ENCODE measurements at regions not wholly inside any gene's neighbourhood (a gene's known extent, or its start where the extent isn't known, plus 50 kb on each side); places are given as distances from the start of the nearest gene placed in this dataset.

- Histone ChIP-seq H3K4me3 (no peak overlapping the region), H3K27ac (ENCODE audit: low read depth in 1 of 2, low read length in 1 of 2) (no peak overlapping the region), H3K36me3 (ENCODE audit: control insufficient read depth in 4 of 4, insufficient read depth in 4 of 4, low read length in 4 of 4) (no peaks in the 10 kb centered on the region), H3K27me3 (ENCODE audit: control insufficient read depth in 3 of 3, insufficient read depth in 3 of 3, low read length in 2 of 3) (peaks cover 0 to 6% (median 0%) of the 10 kb centered on the region in 3 donors), H3K9me3 (ENCODE audit: control insufficient read depth in 4 of 4, insufficient read depth in 3 of 4, low read length in 3 of 4) (peaks cover 0 to 4% (median 0%) of the 10 kb centered on the region in 4 donors), H3K4me1 (ENCODE audit: control insufficient read depth in 5 of 5, insufficient read depth in 5 of 5, low read length in 5 of 5) (no peaks in the 10 kb centered on the region), H3K9ac (ENCODE audit: insufficient read depth in 1 of 2, low read length in 2 of 2) (no peak overlapping the region)
- ATAC-seq (ENCODE audit: insufficient read depth, low FRiP score): no peak
- no peak for TF ChIP-seq CTCF (IDR thresholded peaks at IDR 0.05; ENCODE audit: control extremely low read depth, extremely low read depth)
- 78 to 81% methylated on average over 8 of the region's 8 CpGs for WGBS, 2 donors
- no peak for DNase-seq
Measured at GRCh38 chr16:48997081-48997615, 284.5 kb downstream of the CBLN1 start.

- no peaks in the 10 kb centered on the region for H3K4me1 ChIP-seq (ENCODE audit: control insufficient read depth in 5 of 5, insufficient read depth in 5 of 5, low read length in 5 of 5)
- WGBS, 2 donors: 94 to 95% methylated on average over 2 of the region's 2 CpGs
- H3K9ac ChIP-seq (ENCODE audit: insufficient read depth in 1 of 2, low read length in 2 of 2): no peak overlapping the region
- DNase-seq: no peak
- H3K36me3 ChIP-seq (ENCODE audit: control insufficient read depth in 4 of 4, insufficient read depth in 4 of 4, low read length in 4 of 4): no peaks in the 10 kb centered on the region
- no peak for ATAC-seq (ENCODE audit: insufficient read depth, low FRiP score)
- H3K27ac ChIP-seq (ENCODE audit: low read depth in 1 of 2, low read length in 1 of 2): no peak overlapping the region
- H3K4me3 ChIP-seq: no peak overlapping the region
- peaks cover 0 to 2% (median 0%) of the 10 kb centered on the region in 3 donors for H3K27me3 ChIP-seq (ENCODE audit: control insufficient read depth in 3 of 3, insufficient read depth in 3 of 3, low read length in 2 of 3)
- no peak for TF ChIP-seq CTCF (IDR thresholded peaks at IDR 0.05; ENCODE audit: control extremely low read depth, extremely low read depth)
- peaks cover 0 to 8% (median 0%) of the 10 kb centered on the region in 4 donors for H3K9me3 ChIP-seq (ENCODE audit: control insufficient read depth in 4 of 4, insufficient read depth in 3 of 4, low read length in 3 of 4)
Measured at GRCh38 chr16:48978501-48978900, 303.1 kb downstream of the CBLN1 start.

GRCh38 chr16:48972236-48972635 lies 309.4 kb downstream of the CBLN1 start:
- WGBS, 2 donors: 75 to 86% methylated on average over 4 of the region's 4 CpGs
- ATAC-seq (ENCODE audit: insufficient read depth, low FRiP score): no peak
- TF ChIP-seq CTCF (IDR thresholded peaks at IDR 0.05; ENCODE audit: control extremely low read depth, extremely low read depth): no peak

GRCh38 chr16:48971571-48972077 lies 310.0 kb downstream of the CBLN1 start:
- WGBS, 2 donors: 75 to 83% methylated on average over 4 of the region's 4 CpGs
- Histone ChIP-seq H3K27me3 (ENCODE audit: control insufficient read depth in 3 of 3, insufficient read depth in 3 of 3, low read length in 2 of 3) (no peaks in the 10 kb centered on the region), H3K36me3 (ENCODE audit: control insufficient read depth in 4 of 4, insufficient read depth in 4 of 4, low read length in 4 of 4) (no peaks in the 10 kb centered on the region), H3K9me3 (ENCODE audit: control insufficient read depth in 4 of 4, insufficient read depth in 3 of 4, low read length in 3 of 4) (peaks cover 0 to 2% (median 0%) of the 10 kb centered on the region in 4 donors), H3K9ac (ENCODE audit: insufficient read depth in 1 of 2, low read length in 2 of 2) (no peak overlapping the region), H3K4me3 (no peak overlapping the region), H3K27ac (ENCODE audit: low read depth in 1 of 2, low read length in 1 of 2) (no peak overlapping the region), H3K4me1 (ENCODE audit: control insufficient read depth in 5 of 5, insufficient read depth in 5 of 5, low read length in 5 of 5) (no peaks in the 10 kb centered on the region)
- DNase-seq (no peak), ATAC-seq (ENCODE audit: insufficient read depth, low FRiP score) (no peak)
- TF ChIP-seq CTCF (IDR thresholded peaks at IDR 0.05; ENCODE audit: control extremely low read depth, extremely low read depth): no peak

More at GRCh38 chr16:48972236-48972635, 309.4 kb downstream of the CBLN1 start:
- H3K36me3 ChIP-seq (ENCODE audit: control insufficient read depth in 4 of 4, insufficient read depth in 4 of 4, low read length in 4 of 4): no peaks in the 10 kb centered on the region
- no peaks in the 10 kb centered on the region for H3K27me3 ChIP-seq (ENCODE audit: control insufficient read depth in 3 of 3, insufficient read depth in 3 of 3, low read length in 2 of 3)
- no peak for DNase-seq
- H3K4me1 ChIP-seq (ENCODE audit: control insufficient read depth in 5 of 5, insufficient read depth in 5 of 5, low read length in 5 of 5): no peaks in the 10 kb centered on the region
- H3K9me3 ChIP-seq (ENCODE audit: control insufficient read depth in 4 of 4, insufficient read depth in 3 of 4, low read length in 3 of 4): peaks cover 0 to 5% (median 0%) of the 10 kb centered on the region in 4 donors
- no peak overlapping the region for H3K9ac ChIP-seq (ENCODE audit: insufficient read depth in 1 of 2, low read length in 2 of 2)
- no peak overlapping the region for H3K4me3 ChIP-seq
- no peak overlapping the region for H3K27ac ChIP-seq (ENCODE audit: low read depth in 1 of 2, low read length in 1 of 2)
